NOMO-1 treated with dmso at 0.1 percent for 144 hours (cell line): ENCODE measurements at regions not wholly inside any gene's neighbourhood (a gene's known extent, or its start where the extent isn't known, plus 50 kb on each side); places are given as distances from the start of the nearest gene placed in this dataset.

Experiments
- DNase-seq: peaks from one replicate; lab custom pipeline; 2025; ENCODE audit not compliant: unreplicated experiment; lab: John Stamatoyannopoulos, UW

DNA sequence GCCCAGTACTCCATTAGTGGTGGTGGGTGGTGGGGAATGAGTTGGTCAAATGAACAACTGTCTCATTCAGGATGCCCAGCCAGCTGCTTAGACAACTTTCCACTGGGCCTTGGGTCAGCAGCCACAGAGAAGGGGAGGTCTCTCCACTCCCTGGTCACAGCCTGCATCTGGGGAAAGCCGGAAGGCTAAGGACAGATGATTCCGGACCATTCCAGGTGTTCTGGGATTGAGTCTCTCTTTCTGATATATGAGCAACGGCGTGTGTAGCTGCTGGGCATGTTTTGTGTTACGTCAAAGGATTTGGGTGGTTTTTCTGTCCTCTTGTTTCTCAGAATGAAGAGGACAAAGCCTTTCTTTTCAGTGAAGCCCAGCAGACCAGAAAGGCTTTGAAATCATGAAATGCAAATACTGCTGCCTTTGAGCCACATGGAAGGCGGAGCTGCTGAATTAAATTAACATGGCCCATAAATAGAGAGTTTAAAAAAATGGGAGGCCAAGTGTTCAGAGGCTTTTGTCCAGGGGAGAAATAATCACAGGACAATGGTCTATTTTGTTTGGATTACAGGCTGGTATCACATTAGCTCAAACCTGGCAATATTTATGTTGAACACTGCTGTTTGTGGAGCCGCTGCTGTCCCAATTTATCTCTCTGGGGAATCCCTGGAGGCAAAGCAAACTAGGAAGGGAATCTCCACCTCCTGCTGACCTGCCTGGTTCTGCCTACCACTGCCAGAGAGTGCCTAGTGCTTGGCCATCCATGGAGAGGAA, 234.4 kb upstream of the E2F8 start:
- no peak for DNase-seq

DNA sequence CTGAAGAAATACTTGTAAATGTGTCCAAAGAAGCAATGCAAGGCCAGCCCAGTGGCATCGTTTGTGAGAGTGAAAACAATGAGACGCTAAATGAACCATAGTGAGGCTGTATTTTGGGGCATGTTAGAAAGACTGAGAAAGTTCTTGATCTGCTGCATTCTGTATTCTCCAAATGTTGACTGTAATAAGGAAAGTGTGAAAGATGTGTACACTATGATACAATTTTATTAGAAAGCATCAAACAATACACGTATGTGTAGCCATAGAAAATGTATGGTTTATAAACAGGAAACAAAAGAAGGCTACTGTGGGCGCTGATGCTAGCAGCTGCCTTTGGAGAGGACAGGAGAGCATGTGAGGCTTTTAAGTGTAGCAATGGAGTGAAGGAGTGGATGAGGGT, 233.5 kb upstream of the E2F8 start:
- DNase-seq = no peak

DNA sequence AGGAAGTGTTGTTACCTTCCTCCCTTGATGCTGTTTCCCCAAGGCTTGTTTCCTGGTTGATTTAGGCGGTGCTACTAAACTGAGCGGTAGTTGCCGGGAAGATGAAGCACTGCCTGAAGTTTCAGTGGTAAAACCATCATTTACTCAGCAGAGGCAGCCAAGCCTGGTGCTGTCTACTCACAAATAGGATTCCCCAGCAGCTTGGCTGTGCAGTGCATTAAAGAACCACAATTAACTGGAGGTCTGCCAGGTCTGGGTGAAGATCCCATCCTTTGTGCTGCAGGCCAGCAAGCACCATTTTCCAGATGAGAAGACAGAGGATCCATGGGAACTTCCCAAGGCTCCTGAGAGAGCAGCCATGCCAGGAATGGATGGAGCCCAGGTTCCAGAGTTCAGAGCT, 231.9 kb upstream of the E2F8 start:
- DNase-seq = no peak

GRCh38 chr11:19467904-19468303, 227.2 kb upstream of the E2F8 start:
- no peak for DNase-seq

GRCh38 chr11:19466314-19466713, 225.6 kb upstream of the E2F8 start:
- no peak for DNase-seq

DNA sequence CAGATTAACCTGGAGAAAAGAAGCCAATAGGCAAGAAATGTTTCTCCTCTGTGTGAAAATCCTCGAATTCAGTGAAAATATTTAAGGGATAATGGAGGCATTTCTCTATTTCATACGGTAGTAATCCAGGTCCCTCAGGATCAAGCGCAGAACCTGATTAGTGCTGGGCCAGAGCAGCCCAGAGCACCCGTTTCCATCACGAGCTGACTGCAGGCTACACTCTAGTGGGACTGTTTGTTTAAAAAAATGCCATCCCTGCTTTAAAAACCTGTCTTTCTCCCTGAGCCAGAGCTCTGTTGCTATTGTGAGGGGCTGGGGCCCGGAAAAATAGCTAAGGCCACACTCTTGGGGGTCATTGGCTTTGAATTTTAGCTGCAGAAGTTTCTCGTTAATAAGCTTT, 223.2 kb upstream of the E2F8 start:
- no peak for DNase-seq

- DNase-seq = no peak
These were observed 220.1 kb upstream of the E2F8 start for GRCh38 chr11:19460718-19461405.

GRCh38 chr11:19459240-19459639, 218.5 kb upstream of the E2F8 start:
- no peak for DNase-seq

DNA sequence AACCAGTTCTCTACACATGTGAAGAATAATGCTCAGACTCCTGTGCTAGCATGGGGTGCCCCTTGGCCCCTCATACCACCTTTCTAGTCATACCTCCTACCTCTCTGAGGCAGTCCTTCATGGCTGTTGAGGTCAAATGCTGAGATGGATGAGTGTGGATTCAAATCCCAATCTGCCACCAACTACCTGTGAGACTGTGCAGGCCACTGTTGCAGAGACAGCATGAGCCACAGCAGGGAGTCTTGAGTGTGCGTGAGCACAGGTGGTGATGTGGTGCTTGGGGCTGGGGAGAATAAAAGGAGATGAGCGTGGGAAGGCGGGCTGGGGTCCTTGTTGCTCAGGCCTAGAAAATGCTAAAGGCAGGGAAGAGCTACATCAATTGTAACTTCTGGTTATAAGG, 218.0 kb upstream of the E2F8 start:
- DNase-seq = no peak

DNA sequence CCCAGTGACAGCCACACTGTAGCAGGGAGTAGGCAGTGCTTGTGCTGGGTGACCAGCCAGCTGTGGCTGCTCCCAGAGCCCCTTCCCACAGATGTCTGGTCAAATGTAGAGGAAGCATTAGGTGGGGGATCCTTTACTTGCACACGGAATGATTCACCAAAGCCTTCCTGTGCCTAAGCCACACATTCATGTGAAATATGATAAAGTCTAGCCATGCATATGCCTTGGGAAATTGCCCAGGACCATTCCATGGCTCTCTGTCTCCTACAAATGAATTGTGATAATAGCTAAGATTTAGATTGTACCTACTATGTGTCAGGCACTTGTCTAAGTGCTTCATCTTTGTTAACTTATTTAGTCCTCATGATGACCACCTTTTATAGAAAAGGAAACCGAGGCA, 217.5 kb upstream of the E2F8 start:
- DNase-seq = no peak

DNA sequence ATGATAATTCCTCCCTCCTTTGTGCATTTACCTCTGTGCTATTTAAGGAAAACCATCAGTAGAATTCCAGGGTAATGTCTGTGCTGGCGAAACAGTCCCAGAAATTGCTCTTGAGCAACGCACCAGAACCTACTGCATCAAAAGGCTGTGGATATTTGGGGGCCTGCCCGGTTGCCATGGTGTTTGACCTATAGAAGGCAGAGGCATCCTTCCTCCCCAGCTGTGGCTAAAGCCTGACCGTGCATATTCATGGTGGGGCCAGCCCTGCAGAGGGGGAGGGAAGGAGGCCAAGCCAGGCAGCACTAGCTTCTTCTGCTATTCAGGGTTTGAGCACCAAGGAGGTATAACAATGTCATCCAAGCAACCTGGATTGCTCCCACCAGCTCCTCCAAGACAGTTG, 215.0 kb upstream of the E2F8 start:
- no peak for DNase-seq

DNA sequence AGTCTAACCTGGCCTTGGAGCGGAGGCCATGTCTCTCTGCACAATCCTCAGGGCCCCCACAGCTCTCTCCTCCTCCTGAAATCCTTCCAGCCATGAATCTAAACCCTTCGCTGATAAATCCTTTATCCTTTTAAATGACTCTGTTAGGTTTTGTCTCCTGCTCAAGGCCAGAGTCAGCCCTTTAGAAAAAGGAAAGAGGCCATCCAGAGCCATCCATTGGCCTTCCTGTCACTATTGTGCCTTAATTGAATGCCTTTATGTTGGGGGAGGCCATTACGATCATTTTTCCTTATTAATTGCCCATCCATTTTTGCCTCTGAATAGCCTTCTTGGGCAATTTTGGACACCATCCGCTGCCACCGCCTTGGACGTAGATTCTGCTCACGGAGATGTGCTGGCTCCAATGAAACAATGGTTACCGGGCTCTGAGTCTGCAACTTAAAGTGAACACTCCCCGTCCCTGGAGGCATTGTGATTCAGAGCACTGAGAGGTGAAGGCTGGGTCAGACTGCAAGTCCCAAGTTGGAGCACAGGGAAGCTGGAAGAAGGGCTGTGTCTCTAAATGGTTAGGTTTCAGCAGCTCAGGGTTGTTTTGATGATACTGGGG, 213.0 kb upstream of the E2F8 start:
- no peak for DNase-seq

- no peak for DNase-seq
These were observed 210.9 kb upstream of the E2F8 start for GRCh38 chr11:19451609-19452008.

GRCh38 chr11:19450282-19450681, 209.5 kb upstream of the E2F8 start:
- DNase-seq = no peak

- DNase-seq = no peak
These were observed 207.9 kb upstream of the E2F8 start for GRCh38 chr11:19448651-19449050.

DNA sequence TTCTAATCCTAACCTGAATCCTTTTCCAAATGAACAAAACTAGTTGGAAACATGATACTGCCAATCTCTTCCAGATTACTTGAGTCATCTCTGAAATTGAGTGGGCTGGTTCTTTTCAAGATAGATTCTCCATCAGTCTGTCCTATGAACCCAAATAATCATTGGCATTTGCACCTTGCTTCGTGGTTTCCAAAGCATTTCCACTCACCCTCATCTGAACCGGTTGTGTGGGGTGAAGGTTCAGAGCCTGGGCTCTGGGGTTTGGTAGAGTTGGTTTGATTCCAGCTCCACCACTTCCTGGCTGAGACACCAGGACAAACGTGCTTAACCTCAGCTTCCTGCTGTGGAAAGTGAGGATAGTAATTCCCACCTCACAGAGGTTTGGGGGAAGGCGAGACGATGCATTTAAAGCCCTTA, 206.4 kb upstream of the E2F8 start:
- DNase-seq = no peak

- DNase-seq = no peak
These were observed 205.0 kb upstream of the E2F8 start for GRCh38 chr11:19445771-19446170.

DNA sequence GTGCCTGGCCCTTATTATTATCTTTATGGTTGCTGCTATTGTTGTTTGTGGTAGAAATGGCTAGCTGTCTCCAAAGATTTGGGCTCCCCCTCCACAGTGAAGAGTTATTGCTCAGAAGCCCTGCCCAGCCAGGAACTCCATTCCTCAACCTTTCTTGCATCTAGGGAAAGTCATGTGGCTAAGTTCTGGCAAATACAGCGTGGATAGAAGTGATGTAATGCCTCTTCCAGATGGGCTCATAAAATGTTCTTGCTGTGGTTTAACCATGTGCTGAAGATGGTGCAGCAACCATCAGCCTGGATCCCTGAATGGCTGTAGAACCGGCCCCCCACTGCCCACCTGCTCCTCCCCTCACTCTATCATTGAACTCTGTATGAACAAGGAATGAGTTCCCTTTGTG, 203.5 kb upstream of the E2F8 start:
- DNase-seq = no peak

- DNase-seq = no peak
These were observed 201.8 kb upstream of the E2F8 start for GRCh38 chr11:19442554-19442910.

DNA sequence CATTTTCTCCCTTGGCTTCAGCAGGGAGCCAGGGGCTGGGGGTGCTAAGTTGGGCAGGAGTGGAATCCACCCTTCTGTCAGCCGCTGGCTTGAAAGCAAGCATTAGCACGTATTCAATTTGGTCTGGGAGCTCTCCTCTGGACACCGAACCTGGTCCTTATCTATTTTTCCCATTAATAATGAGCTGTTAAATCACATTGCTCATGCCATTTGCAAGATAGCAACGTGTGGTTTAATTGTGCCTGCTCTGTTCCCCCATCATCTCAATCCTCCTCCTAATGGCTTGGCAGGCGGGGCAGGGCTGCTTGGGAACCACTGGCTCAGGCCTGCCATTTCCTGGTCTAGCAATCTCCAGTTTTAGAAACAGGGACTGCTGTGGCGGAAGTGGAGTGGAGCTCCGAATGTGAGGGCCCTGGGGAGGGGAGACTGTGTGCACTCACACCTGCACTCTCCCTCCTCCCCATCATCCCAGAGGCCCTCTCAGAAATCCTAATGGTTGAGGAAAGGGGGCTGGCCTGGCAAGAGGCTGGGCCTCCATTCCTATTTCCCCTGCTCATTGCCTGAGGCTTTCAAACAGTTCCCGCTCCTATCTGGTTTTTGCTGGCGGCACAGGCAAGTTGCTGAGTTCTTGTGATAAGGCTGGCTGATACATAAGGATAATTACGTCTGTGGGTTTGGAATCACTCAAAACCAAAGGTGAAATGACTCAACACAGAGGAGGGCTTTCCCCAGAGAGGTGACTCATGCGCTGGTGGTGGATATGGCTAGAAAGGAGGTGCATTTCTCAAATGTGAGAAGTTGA, 201.2 kb upstream of the E2F8 start:
- peak; percentile 76 for DNase-seq

DNA sequence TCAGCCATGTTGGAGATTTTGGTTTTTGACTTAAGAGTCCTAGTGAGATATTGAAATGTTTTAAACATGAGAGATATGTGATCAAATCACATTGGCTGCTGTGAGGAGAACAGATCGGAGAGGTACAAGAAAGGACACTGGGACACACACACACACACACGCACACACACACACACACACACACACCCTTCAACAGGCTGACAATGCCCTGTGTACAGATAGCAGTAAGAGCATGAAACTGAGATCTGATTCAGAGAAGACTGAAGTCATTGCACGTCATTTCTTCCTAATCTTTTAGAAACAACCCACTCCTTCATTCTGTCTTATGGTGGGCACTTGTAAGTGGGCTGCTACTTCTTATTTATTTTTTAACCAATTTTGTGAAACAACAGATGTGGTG, 200.5 kb upstream of the E2F8 start:
- no peak for DNase-seq

GRCh38 chr11:19437760-19438159, 197.0 kb upstream of the E2F8 start:
- no peak for DNase-seq
